Adrenal gland (tissue), 9 donors: ENCODE measurements at regions not wholly inside any gene's neighbourhood (a gene's known extent, or its start where the extent isn't known, plus 50 kb on each side); places are given as distances from the start of the nearest gene placed in this dataset.
A peak's percentile ranks its signal among the peaks of the same experiment; 100 is the strongest.

Experiments used
- DNase-seq, 7 donors: peaks; one replicate each; pipeline ENCODE4 v3.0.0-alpha.2; 2019 to 2020
- H3K27ac ChIP-seq, 5 donors: fragments of 200-600 bp; sonication (generic) in 4 of 5; 1 replicate in 3 of 5; 2 replicates in 2 of 5; pipeline versions ENCODE4 v1.5.1 to v1.8.0; 2016 to 2020; ENCODE audit warnings: mild to moderate bottlenecking in 1 of 5
- H3K27me3 ChIP-seq: fragments of 200-600 bp; 2 replicates; pipeline ENCODE4 v1.8.0; 2021
- H3K36me3 ChIP-seq, 2 donors: fragments of 200-600 bp; replicated peaks in 1 of 2; 1 replicate in 1 of 2; 2 replicates in 1 of 2; pipeline versions ENCODE4 v1.5.1 to v1.8.0; 2018 to 2022
- H3K4me1 ChIP-seq, 2 donors: fragments of 200-600 bp; replicated peaks in 1 of 2; 1 replicate in 1 of 2; 2 replicates in 1 of 2; pipeline versions ENCODE4 v1.5.1 to v1.8.0; 2018 to 2021
- H3K4me3 ChIP-seq, 4 donors: fragments of 200-600 bp; sonication (generic) in 3 of 4; one replicate each; pipeline ENCODE4 v1.5.1; 2016 to 2018
- H3K9me3 ChIP-seq, 3 donors: fragments of 200-600 bp; sonication (generic) in 1 of 3; replicated peaks in 1 of 3; 1 replicate in 2 of 3; 2 replicates in 1 of 3; pipeline versions ENCODE4 v1.5.1 to v1.8.0; 2016 to 2021
- POLR2A ChIP-seq, 2 donors: fragments of 450-650 bp; IDR thresholded peaks; one replicate each; pipeline ENCODE4 v1.6.1; 2017; ENCODE audit warnings: antibody characterized with exemption in 2 of 2, mild to moderate bottlenecking in 2 of 2, moderate library complexity in 1 of 2
- WGBS, 4 donors: extraction: QIAGEN DNeasy Blood & Tissue Kit in 2 of 4; methylation state at CpG; one replicate each; pipeline versions ENCODE4 v1.1.5 to v1.1.7; 2013 to 2017; 5-methylcytosine and 5-hydroxymethylcytosine counted together
- intact Hi-C, 2 donors: fragments of 100-400 bp; cut with DNase I; formaldehyde crosslinking; loops; one replicate each; pipeline versions ENCODE4 v1.14.1 to v1.15.0; 2022 to 2023
- TF ChIP-seq, protein P1 (sequence below), 6 experiments: fragments of 450-650 bp in 4 of 6; fragments of 200-600 bp in 2 of 6; sonication (generic) in 1 of 6; IDR thresholded peaks; 1 replicate in 5 of 6; 2 replicates in 1 of 6; pipeline versions ENCODE4 v1.5.1 to v1.8.0; 2016 to 2021; ENCODE audit warnings: antibody characterized with exemption in 6 of 6, mild to moderate bottlenecking in 2 of 6, moderate library complexity in 1 of 6
- donor health status: healthy with polysubstance abuse.
- donor health status: Bipolar disorder and iron deficiency.
- donor health status: DM: yes; HTN: yes; CAD: no.
- donor health status: DM: no; HTN: no; CAD: no.
- donor health status: DM: no; HTN: no; CAD: no.

DNA sequence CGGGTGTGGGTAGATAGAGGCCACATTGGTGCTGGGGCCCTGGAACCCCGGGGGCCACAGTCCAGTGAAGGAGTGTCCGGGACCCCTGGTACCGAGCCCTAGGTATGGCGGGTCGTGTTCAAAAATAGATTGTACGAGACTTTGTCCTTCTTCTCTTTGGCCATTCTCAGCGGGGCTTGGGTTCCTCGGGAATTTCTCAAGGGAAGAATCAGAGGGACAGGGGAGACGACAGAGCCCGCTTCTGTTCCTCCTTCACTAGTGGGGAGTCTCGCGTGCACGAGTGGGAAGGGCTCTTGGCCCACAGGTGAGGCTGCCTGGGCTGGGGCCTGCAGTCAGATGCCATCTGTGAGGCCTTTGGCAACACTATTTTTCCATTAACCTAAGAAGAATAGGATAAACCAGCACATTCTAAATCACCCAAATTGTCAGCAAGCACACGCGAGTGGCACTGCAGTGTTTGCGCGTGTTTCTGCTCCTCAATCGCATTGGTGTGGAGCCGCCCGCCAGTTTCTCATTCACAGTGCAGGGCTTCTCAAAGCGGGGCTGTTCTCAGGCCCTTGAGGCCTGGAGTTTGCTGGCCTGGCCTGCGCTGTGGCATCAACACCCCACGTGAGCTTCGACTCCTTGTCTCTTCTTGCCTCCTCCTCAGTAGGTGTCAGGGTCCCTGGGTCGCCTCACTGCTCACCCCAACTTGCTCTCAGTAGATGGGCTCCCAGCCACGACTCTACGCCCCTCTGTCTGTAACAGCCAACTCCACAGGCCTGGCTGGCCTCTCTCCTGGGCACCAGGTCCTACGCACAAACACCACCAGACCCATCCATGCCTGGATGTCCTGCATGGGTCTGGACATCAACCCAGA lies 187.6 kb upstream of the SHH start:
- Histone ChIP-seq H3K9me3 (no peaks in the 10 kb centered on the region), H3K36me3 (no peaks in the 10 kb centered on the region), H3K27me3 (no peaks in the 10 kb centered on the region), H3K27ac (no peak overlapping the region), H3K4me1 (no peaks in the 10 kb centered on the region), H3K4me3 (no peak overlapping the region)
- intact Hi-C loops, result no loop called here
- 87 to 95% (median 92%) methylated on average over 26 to 29 of the region's 29 CpGs for WGBS, 4 donors
- peak in 4 of 7 donors; percentile 7 to 29 (median 11) for DNase-seq
- no peak for TF ChIP-seq POLR2A (IDR thresholded peaks at IDR 0.05)
- TF ChIP-seq, protein P1, sequence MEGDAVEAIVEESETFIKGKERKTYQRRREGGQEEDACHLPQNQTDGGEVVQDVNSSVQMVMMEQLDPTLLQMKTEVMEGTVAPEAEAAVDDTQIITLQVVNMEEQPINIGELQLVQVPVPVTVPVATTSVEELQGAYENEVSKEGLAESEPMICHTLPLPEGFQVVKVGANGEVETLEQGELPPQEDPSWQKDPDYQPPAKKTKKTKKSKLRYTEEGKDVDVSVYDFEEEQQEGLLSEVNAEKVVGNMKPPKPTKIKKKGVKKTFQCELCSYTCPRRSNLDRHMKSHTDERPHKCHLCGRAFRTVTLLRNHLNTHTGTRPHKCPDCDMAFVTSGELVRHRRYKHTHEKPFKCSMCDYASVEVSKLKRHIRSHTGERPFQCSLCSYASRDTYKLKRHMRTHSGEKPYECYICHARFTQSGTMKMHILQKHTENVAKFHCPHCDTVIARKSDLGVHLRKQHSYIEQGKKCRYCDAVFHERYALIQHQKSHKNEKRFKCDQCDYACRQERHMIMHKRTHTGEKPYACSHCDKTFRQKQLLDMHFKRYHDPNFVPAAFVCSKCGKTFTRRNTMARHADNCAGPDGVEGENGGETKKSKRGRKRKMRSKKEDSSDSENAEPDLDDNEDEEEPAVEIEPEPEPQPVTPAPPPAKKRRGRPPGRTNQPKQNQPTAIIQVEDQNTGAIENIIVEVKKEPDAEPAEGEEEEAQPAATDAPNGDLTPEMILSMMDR (IDR thresholded peaks at IDR 0.05), result no peak

DNA sequence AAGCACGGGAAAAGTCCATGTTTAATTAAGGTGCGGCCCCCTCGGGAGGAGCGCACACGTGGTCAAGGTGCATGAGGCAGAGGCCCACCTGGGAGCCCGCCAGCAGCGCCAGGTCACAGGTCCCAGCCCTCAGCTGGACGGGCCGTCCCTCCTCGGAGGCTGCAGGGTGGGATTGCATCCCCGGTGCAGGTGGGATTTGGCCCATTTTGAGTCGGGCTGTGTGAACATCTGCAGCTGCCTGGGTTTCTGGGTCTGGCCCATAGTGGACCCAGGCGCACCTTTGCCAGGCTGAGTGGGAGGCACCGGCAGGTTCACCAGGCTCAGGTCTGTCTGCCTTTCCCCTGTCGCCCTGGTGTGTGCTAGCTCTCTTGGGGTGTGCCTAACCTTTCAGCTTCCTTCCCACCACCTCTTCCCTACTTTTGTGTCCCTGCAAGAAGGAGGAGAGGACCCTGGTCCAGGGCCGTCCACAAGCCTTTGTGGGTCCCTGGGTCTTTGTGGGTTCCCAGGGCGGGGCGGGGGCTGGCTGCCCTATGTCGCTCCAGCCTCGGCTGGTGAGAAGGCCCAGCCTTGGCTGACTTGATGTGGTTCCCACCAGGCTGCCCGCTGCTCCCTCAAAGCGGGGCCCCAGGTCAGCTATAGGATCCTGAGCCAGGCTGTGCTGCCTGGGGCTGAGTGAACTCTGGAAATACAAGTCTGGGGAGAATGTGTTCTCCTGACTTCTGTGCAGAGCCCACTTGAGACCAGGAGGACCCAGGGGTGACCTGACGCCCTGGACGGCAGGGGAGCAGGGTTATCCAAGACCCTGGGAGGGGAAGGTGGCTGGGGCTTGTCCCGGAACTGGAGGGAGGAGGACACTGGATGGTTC lies 186.7 kb upstream of the SHH start:
- no peaks in the 10 kb centered on the region for H3K4me1 ChIP-seq
- TF ChIP-seq, protein P1 (IDR thresholded peaks at IDR 0.05), result no peak
- TF ChIP-seq POLR2A (IDR thresholded peaks at IDR 0.05), result no peak
- intact Hi-C loops, result no loop called here
- peak in 3 of 7 donors; percentile 3 to 13 (median 12) for DNase-seq
- no peak overlapping the region for H3K27ac ChIP-seq
- H3K4me3 ChIP-seq, result no peak overlapping the region
- no peaks in the 10 kb centered on the region for H3K27me3 ChIP-seq
- H3K36me3 ChIP-seq, result no peaks in the 10 kb centered on the region
- WGBS, 4 donors, result 91 to 94% (median 93%) methylated on average over 16 to 25 of the region's 25 CpGs
- H3K9me3 ChIP-seq, result no peaks in the 10 kb centered on the region

DNA sequence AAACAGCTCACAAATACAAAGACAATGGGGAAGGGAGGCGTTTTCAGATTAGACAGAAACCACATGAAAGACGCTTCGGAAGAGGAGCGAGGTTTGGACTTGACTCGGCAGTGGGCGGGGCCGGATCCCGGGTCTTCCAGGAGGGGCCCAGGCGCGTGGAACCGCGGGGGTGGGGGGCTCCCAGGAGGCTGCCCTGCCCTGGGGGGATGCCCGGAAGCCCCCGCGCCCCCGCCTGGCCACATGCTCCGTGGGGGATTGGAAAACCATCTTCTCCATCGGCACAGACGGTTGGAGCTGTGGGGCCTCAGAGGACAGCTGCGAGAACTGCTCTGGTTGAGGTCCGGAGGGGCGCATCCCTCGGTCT lies 186.0 kb upstream of the SHH start:
- 82 to 86% (median 86%) methylated on average over 6 to 23 of the region's 23 CpGs for WGBS, 4 donors
- Histone ChIP-seq H3K27me3 (no peaks in the 10 kb centered on the region), H3K4me3 (no peak overlapping the region), H3K9me3 (no peaks in the 10 kb centered on the region), H3K36me3 (no peaks in the 10 kb centered on the region), H3K27ac (no peak overlapping the region), H3K4me1 (no peaks in the 10 kb centered on the region)
- peak in 4 of 7 donors; percentile 8 to 29 (median 10) for DNase-seq
- TF ChIP-seq POLR2A (IDR thresholded peaks at IDR 0.05), result no peak
- TF ChIP-seq, protein P1 (IDR thresholded peaks at IDR 0.05), result no peak
- intact Hi-C loops, result no loop called here
